ENCODE measurements at regions not wholly inside any gene's neighbourhood (a gene's known extent, or its start where the extent isn't known, plus 50 kb on each side); places are given as distances from the start of the nearest gene placed in this dataset.

GRCh38 chrX:110509755-110510532, 151.3 kb downstream of the RTL9 start:
- no peak overlapping the region for H3K4me3 Mint-ChIP-seq (ENCODE audit: unreplicated experiment)
- H3K9me3 Mint-ChIP-seq (ENCODE audit: unreplicated experiment): no peaks in the 10 kb centered on the region
- no peaks in the 10 kb centered on the region for H3K36me3 Mint-ChIP-seq (ENCODE audit: unreplicated experiment)
- TF ChIP-seq CTCF (IDR thresholded peaks at IDR 0.05; ENCODE audit: partially characterized antibody, unreplicated experiment): no peak
- H3K4me1 Mint-ChIP-seq (ENCODE audit: low read depth, unreplicated experiment): no peaks in the 10 kb centered on the region
- DNase-seq: no peak
- H3K27me3 Mint-ChIP-seq (ENCODE audit: unreplicated experiment): peaks cover 2% of the 10 kb centered on the region
- H3K27ac Mint-ChIP-seq (ENCODE audit: unreplicated experiment): no peak overlapping the region

DNA sequence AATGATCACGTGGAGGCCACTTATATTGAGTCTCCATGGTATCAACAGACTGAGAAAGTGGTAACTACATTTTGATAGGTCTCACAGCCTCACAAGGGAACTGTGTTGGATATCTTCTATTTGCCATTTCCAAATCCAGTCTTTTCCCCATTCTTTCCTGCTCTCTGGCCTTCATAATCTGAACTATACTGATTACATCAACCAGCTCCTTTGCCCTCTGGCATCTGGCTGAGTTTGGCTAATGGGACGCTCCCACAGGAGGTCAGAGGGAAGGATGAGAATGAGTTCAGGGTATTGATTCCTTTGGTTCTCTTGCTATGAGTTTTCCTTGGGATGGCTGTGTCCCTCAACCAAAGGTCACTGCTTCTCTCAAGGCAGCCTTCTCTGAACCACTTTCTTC, 152.6 kb downstream of the RTL9 start:
- no peak overlapping the region for H3K27ac Mint-ChIP-seq (ENCODE audit: unreplicated experiment)
- no peaks in the 10 kb centered on the region for H3K4me1 Mint-ChIP-seq (ENCODE audit: low read depth, unreplicated experiment)
- TF ChIP-seq CTCF (IDR thresholded peaks at IDR 0.05; ENCODE audit: partially characterized antibody, unreplicated experiment): no peak
- H3K9me3 Mint-ChIP-seq (ENCODE audit: unreplicated experiment): no peaks in the 10 kb centered on the region
- no peak overlapping the region for H3K4me3 Mint-ChIP-seq (ENCODE audit: unreplicated experiment)
- H3K27me3 Mint-ChIP-seq (ENCODE audit: unreplicated experiment): peaks cover 2% of the 10 kb centered on the region
- H3K36me3 Mint-ChIP-seq (ENCODE audit: unreplicated experiment): no peaks in the 10 kb centered on the region
- DNase-seq: no peak

- Mint-ChIP-seq H3K27ac (ENCODE audit: unreplicated experiment) (no peak overlapping the region), H3K36me3 (ENCODE audit: unreplicated experiment) (no peaks in the 10 kb centered on the region), H3K9me3 (ENCODE audit: unreplicated experiment) (no peaks in the 10 kb centered on the region), H3K4me1 (ENCODE audit: low read depth, unreplicated experiment) (no peaks in the 10 kb centered on the region), H3K27me3 (ENCODE audit: unreplicated experiment) (peaks cover 2% of the 10 kb centered on the region), H3K4me3 (ENCODE audit: unreplicated experiment) (no peak overlapping the region)
- no peak for TF ChIP-seq CTCF (IDR thresholded peaks at IDR 0.05; ENCODE audit: partially characterized antibody, unreplicated experiment)
- DNase-seq: no peak
Observed at GRCh38 chrX:110512341-110512740, 153.7 kb downstream of the RTL9 start.

DNA sequence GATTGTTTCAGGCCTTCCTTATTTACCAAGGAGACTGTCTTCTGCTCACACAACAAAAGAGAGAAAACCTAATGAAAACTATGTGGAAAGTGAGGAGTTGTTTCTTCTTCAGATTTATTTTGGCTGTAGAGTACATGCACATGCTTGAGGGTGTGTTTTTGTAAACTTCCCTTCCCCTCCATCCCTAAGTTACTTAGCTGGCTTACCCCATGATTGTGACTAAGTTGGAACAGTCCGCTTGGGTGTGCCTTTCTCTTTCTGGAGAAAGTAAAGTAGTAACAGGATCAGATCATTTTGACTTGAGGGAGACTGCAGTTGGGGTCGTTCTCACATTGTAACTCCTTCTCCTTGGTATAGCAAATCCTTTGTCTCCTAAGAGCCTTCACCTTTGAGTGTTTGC, 155.9 kb downstream of the RTL9 start:
- TF ChIP-seq CTCF (IDR thresholded peaks at IDR 0.05; ENCODE audit: partially characterized antibody, unreplicated experiment): no peak
- Mint-ChIP-seq H3K9me3 (ENCODE audit: unreplicated experiment) (no peaks in the 10 kb centered on the region), H3K36me3 (ENCODE audit: unreplicated experiment) (no peaks in the 10 kb centered on the region), H3K4me1 (ENCODE audit: low read depth, unreplicated experiment) (no peaks in the 10 kb centered on the region), H3K27me3 (ENCODE audit: unreplicated experiment) (peaks cover 2% of the 10 kb centered on the region), H3K4me3 (ENCODE audit: unreplicated experiment) (no peak overlapping the region), H3K27ac (ENCODE audit: unreplicated experiment) (no peak overlapping the region)
- no peak for DNase-seq

- Mint-ChIP-seq H3K4me3 (ENCODE audit: unreplicated experiment) (no peak overlapping the region), H3K9me3 (ENCODE audit: unreplicated experiment) (no peaks in the 10 kb centered on the region), H3K27me3 (ENCODE audit: unreplicated experiment) (no peaks in the 10 kb centered on the region), H3K36me3 (ENCODE audit: unreplicated experiment) (no peaks in the 10 kb centered on the region), H3K4me1 (ENCODE audit: low read depth, unreplicated experiment) (no peaks in the 10 kb centered on the region), H3K27ac (ENCODE audit: unreplicated experiment) (no peak overlapping the region)
- TF ChIP-seq CTCF (IDR thresholded peaks at IDR 0.05; ENCODE audit: partially characterized antibody, unreplicated experiment): no peak
- DNase-seq: no peak
Observed at GRCh38 chrX:110519501-110519900, 160.9 kb downstream of the RTL9 start.

Data from glutamatergic neuron (in vitro differentiated cells).